GM18868 (cell line): ENCODE measurements at regions not wholly inside any gene's neighbourhood (a gene's known extent, or its start where the extent isn't known, plus 50 kb on each side); places are given as distances from the start of the nearest gene placed in this dataset.
A peak's percentile ranks its signal among the peaks of the same experiment; 100 is the strongest.
"Not testable (repeated sequence)": the region's sequence is repeated elsewhere in the genome, so short reads cannot be mapped to it uniquely, and the experiment has no call there.

Experiments used
- ATAC-seq: cut with Tn5 transposase; IDR thresholded peaks from one replicate; pipeline ENCODE4 v1.9.1; 2021; ENCODE audit warnings: mild to moderate bottlenecking, moderate library complexity; ENCODE audit not compliant: unreplicated experiment

DNA sequence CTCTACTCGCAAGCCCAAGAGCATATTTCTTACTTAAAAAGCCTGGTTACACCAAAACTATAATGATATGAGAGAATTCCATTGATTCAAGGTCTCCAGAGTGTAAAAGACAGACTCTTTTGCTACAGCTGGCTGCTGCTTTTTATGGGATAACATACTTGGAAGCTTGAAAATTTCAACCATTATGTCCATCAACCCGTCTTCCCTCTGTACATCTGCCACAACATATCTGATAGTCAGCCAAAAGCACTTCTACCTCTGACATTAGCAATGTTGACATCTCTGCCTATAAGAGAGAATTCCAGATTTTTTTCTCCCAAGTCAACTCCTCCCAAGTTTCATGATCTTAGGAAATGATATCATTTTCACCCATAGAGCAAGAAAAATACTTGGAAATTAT lies 54.4 kb upstream of the IQCM start:
- no peak for ATAC-seq

- ATAC-seq: no peak
Measured at GRCh38 chr4:149881744-149882143, 66.1 kb upstream of the IQCM start.

- ATAC-seq: no peak
Measured at GRCh38 chr4:149882251-149882650, 66.6 kb upstream of the IQCM start.

DNA sequence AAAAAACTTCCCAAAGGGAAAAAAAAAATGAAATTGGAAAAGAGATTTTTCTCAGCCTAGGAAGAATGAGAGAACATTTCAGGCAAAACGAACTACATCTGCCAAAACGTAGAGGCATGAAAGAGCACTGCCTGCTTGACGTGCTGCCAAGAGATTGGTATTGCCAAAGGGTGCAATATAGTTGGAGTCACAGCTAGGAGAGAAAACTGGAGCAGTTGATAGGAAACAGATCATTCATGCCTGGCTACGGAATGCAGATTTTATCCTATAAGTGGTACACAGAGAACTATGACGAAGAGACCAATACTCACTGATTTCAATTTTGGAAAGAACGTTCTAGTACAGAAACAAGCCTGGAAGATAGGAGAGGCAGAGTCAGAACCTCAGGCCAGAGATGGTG lies 68.4 kb upstream of the IQCM start:
- ATAC-seq: no peak

DNA sequence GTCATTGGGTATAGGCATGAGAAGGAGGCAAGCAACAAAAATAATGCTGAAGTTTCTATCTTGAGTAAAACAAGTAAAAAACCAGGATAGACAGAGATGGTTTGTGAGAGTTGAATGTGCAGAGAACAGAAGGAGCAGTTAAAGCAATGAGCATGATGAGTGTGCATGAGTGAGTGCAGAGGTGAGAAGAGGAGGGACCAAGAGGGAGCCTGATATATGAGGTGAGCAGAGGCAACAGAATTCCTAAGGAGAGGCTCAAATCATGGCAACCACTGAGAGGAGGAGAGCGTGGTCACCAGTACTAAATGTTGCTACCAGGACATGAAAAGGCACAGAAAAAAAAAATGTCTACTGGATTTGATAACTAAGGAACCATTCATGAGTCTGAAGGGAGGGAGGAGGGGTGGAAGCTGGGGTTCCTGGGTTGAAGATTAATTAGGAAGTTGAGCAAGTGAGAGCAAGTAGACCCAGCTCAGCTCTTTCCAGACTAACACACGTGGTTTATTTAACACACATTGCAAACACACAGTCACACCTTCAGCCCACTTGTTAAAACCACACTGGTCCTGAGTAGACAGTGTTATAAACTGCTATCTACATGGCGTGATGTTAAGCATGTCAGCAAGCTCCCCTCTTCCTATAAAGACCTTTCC lies 69.0 kb upstream of the IQCM start:
- no peak for ATAC-seq

DNA sequence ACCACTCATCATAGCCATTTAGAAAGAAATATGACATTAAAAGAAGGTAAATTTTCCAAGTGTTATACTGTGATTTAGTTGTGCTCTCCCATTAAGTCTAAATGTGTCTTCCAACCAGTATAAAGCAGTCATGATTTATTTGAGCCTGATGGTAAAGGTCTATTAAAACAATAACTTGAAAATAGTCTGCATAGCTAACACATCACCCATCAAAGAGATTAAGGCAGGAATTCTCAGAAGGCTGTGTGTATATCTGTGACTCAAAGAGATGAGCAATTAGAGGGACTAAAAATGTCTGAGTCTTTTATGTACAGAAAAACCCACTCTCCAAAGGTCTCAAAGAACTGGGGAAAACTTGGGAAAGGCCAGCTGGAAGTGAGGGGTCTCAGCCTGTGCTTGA lies 70.3 kb upstream of the IQCM start:
- no peak for ATAC-seq

DNA sequence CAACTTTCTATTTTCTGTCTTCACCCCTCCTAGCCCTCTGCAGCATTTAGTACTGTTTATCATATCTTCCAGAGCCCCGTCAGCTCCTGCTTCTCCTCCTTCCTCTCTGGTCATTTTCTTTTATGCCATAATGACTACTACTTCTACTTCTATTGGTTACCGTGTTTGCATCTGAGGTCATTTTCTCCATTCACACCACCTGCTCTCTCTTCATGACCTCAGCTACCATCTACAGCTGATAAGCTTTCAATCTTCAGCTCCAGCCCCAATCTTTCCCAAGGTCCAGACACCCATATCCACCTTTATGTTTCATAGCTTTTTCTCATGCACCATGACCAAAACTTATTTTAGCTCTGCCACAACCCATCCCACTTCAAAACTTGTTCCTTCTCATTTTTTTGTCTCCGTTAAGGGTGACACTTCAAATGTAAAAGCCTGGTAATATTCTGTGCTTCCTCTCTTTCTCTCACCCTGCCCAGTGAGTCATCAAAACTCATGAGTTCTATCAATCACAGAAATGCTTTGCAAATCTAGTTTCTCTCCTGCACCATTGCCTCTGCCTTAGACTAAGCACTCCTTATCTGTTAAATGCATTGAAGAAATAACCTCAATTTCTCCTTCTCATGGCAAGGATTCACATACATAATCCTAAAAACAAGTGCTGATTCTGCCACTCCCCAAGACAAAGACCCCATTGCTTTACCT lies 71.3 kb upstream of the IQCM start:
- ATAC-seq: no peak

- no peak for ATAC-seq
Measured at GRCh38 chr4:149889991-149890390, 74.3 kb upstream of the IQCM start.

DNA sequence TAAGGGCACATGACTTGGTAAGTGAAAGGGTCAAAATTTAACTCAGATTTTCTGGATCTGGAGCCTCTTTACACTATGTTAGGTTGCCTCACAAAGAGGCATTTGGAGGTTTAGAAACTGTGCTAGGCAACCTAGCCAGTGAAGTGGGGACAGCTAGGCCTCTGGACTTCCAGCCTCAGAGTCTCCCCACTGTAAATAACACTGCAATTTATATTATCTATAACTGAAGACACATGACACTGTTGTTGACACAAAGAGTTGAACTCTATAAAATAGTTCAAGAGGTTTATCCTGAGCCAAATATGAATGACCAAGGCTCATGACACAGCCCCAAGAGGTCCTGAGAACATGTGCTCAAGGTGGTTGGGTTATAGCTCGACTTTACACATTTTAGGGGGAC lies 74.9 kb upstream of the IQCM start:
- ATAC-seq: no peak

GRCh38 chr4:149891426-149891825 lies 75.8 kb upstream of the IQCM start:
- ATAC-seq: no peak

DNA sequence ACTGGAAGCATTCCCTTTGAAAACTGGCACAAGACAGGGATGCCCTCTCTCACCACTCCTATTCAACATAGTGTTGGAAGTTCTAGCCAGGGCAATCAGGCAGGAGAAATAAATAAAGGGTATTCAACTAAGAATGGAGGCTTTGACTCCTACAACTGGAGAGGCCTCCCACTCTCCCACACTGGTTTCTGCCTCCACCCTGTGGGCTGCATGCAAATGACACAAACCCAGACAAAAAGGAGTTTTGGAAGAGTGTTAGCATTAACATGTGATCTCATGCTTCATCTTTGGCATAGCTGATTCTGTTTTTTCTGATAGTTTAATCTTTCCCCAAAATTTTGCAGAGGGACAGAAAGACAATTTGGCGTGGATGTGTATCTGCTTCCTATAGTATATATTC lies 80.8 kb upstream of the IQCM start:
- peak; percentile 63 for ATAC-seq

GRCh38 chr4:149897783-149898182 lies 82.1 kb upstream of the IQCM start:
- peak; percentile 68 for ATAC-seq

DNA sequence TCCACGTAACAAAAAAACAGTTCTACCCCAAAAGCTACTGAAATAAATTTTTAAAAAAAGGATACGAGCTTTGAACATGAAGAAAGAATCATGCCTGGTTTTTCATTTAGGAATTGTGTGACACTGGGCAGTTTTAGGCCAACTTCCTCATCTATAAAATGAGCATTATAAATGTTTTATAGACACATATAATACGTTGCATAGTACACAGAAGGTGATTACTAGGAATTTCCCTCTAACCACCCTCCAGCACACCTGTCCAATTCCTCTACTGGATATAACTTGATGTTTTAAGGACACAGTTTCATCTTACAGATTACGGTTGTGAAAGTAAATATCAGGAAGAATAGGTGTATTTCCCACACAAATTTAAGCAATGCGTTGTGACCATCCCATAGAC lies 85.5 kb upstream of the IQCM start:
- no peak for ATAC-seq

- no peak for ATAC-seq
Measured at GRCh38 chr4:149902242-149902641, 86.6 kb upstream of the IQCM start.

GRCh38 chr4:149910177-149910576 lies 94.5 kb upstream of the IQCM start:
- no peak for ATAC-seq

DNA sequence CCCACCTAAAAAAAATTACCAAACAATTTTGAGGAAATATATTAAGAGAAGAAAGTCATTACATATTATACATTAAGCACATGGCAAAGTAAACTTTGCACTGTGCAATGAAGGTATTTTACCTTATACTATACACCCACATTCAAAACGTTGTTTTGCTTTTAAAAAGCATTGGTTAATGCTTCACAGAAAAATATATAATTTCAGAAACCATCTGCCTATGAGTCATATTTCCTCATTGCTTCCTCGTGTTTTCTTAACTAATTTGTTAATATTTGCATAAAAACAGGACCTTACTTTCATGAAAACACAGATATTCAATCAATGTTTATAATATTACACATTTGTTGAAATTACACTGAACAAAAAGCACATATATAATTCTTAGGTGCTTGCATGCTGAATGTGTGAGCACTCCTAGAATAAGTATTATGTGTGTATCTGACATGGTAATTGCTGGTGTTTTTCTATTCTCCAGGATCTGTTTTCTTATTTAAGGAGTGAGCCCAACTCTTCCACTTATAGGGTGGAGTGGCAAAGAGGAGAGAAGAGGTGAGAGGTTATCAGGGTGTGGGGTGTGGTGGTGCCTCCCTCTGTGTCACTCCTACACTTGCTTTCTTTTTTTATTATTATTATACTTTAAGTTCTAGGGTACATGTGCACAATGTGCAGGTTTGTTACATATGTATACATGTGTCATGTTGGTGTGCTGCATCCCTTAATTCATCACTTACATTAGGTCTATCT lies 95.1 kb upstream of the IQCM start:
- ATAC-seq: no peak

DNA sequence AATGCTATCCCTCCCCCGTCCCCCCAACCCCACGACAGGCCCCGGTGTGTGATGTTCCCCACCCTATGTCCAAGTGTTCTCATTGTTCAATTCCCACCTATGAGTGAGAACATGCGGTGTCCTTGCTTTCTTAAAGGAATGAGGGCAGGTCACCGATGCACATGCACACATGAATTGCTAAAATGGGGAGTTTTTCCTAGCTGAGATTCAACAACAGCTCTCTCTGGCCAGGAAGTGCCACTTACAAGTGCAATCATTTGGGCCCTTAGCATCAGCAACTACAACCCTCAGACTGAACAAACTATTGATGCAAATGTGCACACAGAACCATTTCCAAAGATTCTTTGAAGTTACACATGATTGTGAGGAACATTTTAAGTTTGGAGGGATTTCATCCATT lies 95.7 kb upstream of the IQCM start:
- no peak for ATAC-seq

DNA sequence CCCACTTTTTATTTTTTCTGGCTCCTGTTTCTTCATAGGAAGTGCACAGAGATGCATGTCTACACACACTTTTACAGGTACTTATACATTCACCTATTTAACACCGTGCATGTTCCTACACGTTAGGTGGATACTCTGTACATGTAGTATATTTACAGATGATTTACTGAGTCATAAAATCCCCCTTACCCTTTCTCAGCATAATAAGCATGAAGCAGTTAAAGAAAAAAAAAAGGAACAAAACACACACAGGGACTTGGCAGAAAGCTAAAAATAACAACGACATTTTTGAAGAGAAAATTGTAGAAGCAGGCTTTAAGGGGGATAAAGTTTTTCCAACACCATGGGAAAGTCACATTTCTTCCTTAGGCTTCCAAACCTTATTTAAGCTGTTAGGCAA lies 96.4 kb upstream of the IQCM start:
- no peak for ATAC-seq

- ATAC-seq: peak; percentile 95
Measured at GRCh38 chr4:149914119-149915115, 98.8 kb upstream of the IQCM start.

- ATAC-seq: not testable (repeated sequence)
Measured at GRCh38 chr4:149915735-149916134, 100.1 kb upstream of the IQCM start.

GRCh38 chr4:149923736-149924135 lies 108.1 kb upstream of the IQCM start:
- no peak for ATAC-seq
